ENCODE measurements at regions not wholly inside any gene's neighbourhood (a gene's known extent, or its start where the extent isn't known, plus 50 kb on each side); places are given as distances from the start of the nearest gene placed in this dataset.
"Not testable (repeated sequence)": the region's sequence is repeated elsewhere in the genome, so short reads cannot be mapped to it uniquely, and the experiment has no call there.

GRCh38 chr11:34724973-34725372 lies 104.1 kb downstream of the EHF start:
- no peak for ATAC-seq
- intact Hi-C loops (cut with DNase I), result no loop called here
- no peak for DNase-seq

GRCh38 chr11:34721646-34722045 lies 100.8 kb downstream of the EHF start:
- intact Hi-C loops (cut with DNase I), result no loop called here
- no peak for DNase-seq
- ATAC-seq, result no peak

GRCh38 chr11:34719303-34719848 lies 98.5 kb downstream of the EHF start:
- DNase-seq (no peak), ATAC-seq (no peak)
- intact Hi-C loops (cut with DNase I), result no loop called here

DNA sequence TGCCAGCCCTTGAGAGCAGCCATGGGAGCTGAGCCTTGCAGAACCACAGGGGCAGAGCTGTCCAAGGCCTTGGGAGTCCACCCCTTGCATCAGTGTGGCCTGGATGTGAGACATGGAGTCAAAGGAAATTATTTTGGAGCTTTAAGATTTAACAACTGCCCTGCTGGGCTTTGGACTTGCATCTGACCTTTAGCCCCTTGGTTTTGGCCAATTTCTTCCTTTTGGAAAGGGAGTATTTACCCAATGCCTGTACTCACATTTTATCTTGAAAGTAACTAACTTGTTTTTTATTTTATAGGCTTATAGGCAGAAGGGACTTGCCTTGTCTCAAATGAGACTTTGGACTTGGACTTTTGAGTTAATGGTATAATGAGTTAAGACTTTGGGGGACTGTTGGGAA lies 92.7 kb downstream of the EHF start:
- DNase-seq; intact Hi-C loops (cut with DNase I); ATAC-seq: not testable (repeated sequence)
